ENCODE measurements at regions not wholly inside any gene's neighbourhood (a gene's known extent, or its start where the extent isn't known, plus 50 kb on each side); places are given as distances from the start of the nearest gene placed in this dataset.

DNA sequence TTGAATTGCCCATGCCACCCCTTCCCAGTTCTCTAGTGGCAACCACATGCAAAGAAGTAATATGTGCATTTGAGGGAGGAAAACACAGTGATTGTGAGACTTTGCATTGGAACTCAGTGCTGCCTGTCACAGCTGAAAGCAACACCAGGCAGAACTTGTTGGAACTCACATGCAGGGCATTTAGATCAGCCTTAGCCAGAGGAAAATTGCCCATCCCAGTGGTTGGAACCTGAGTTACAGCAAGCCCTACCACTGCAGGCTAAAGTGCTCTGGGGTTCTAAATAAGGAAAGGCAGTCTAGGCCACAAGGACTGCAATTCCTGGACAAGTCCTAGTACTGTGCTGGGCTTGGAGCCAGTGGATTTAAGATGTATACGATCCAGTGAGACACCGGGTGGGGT, 245.3 kb upstream of the UFL1 start:
- no peaks in the 10 kb centered on the region for H3K9me3 ChIP-seq
- no peaks in the 10 kb centered on the region for H3K36me3 Mint-ChIP-seq
- no peak for ATAC-seq (replicated peaks in 1 of 4)
- no peaks in the 10 kb centered on the region for H3K4me1 Mint-ChIP-seq
- no peak overlapping the region for H3K27ac Mint-ChIP-seq
- H3K4me3 Mint-ChIP-seq = no peak overlapping the region
- no CpG with 5 or more reads among the region's 2 CpGs for WGBS (ENCODE audit: insufficient coverage)
- H3K9me3 Mint-ChIP-seq = peaks cover 0 to 11% (median 7%) of the 10 kb centered on the region in 3 donors
- CTCF ChIA-PET = no interaction called here
- no peaks in the 10 kb centered on the region for H3K4me1 ChIP-seq (ENCODE audit: control insufficient read depth in 1 of 2, extremely low read depth in 1 of 2, insufficient read depth in 2 of 2, low read length in 2 of 2)
- no peaks in the 10 kb centered on the region for H3K36me3 ChIP-seq (ENCODE audit: control insufficient read depth in 2 of 2, extremely low read depth in 1 of 2, insufficient read depth in 1 of 2, low read length in 1 of 2)
- POLR2A ChIA-PET = no interaction called here
- DNase-seq = no peak
- H3K27me3 ChIP-seq (replicated peaks in 1 of 2; ENCODE audit: control insufficient read depth in 2 of 2, extremely low read depth in 1 of 2, insufficient read depth in 2 of 2, low read length in 1 of 2) = no peaks in the 10 kb centered on the region
- H3K27me3 Mint-ChIP-seq = peaks cover 5 to 9% of the 10 kb centered on the region in 2 donors
- H3K27ac ChIP-seq (ENCODE audit: low read length) = no peak overlapping the region
- H3K4me3 ChIP-seq (ENCODE audit: control insufficient read depth in 1 of 2, extremely low read depth in 1 of 2, low read length in 1 of 2) = no peak overlapping the region

DNA sequence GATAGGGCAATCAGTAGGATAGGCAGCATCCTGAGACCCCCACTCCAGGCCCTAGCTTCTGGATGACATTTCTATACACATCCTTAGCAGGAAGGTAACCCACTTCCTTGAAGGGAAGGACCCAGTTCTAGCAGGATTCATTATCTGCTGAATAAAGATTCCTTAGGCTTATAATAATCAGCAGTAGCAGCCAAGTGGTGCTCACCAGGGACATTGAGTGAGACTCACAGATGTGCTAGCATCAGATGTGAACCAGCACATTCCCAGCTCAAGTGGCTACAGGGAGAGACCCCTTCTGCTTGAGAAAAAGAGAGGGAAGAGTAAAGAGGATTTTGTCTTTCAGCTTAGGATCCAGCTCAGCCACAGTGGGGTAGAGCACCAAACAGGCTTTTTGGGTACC, 244.8 kb upstream of the UFL1 start:
- H3K4me3 Mint-ChIP-seq = no peak overlapping the region

DNA sequence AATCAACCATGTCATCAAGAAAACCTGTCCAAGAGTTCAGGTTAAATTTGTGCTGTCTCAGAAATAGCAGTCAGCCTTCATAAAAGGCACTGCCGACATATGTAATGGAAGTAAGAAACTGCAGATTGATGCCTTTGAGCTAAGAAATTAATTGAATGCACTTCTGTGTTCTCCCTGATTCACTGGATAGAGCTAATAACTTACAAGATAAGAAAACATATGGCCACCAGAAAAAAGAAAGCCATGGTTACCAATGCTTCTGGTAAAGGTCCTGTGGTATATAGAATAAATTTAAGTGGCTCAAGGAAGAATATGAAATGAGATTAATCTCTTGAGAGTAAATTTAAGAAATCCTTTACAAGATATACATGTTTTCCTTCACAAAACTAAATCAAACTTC, 242.5 kb upstream of the UFL1 start:
- Histone ChIP-seq H3K27me3 (replicated peaks in 1 of 2; ENCODE audit: control insufficient read depth in 2 of 2, extremely low read depth in 1 of 2, insufficient read depth in 2 of 2, low read length in 1 of 2) (no peaks in the 10 kb centered on the region), H3K27ac (ENCODE audit: low read length) (no peak overlapping the region), H3K36me3 (ENCODE audit: control insufficient read depth in 2 of 2, extremely low read depth in 1 of 2, insufficient read depth in 1 of 2, low read length in 1 of 2) (no peaks in the 10 kb centered on the region), H3K9me3 (no peaks in the 10 kb centered on the region), H3K4me3 (ENCODE audit: control insufficient read depth in 1 of 2, extremely low read depth in 1 of 2, low read length in 1 of 2) (no peak overlapping the region), H3K4me1 (ENCODE audit: control insufficient read depth in 1 of 2, extremely low read depth in 1 of 2, insufficient read depth in 2 of 2, low read length in 2 of 2) (no peaks in the 10 kb centered on the region)
- H3K4me3 Mint-ChIP-seq = no peak overlapping the region
- no CpG with 5 or more reads among the region's 1 CpG for WGBS (ENCODE audit: insufficient coverage)
- H3K4me1 Mint-ChIP-seq = no peaks in the 10 kb centered on the region
- POLR2A ChIA-PET = no interaction called here
- ATAC-seq (replicated peaks in 1 of 4) (no peak), DNase-seq (no peak)
- no peak overlapping the region for H3K27ac Mint-ChIP-seq
- no peaks in the 10 kb centered on the region for H3K36me3 Mint-ChIP-seq
- H3K27me3 Mint-ChIP-seq = peaks cover 3 to 9% of the 10 kb centered on the region in 2 donors
- CTCF ChIA-PET = interaction anchor here in 1 of 2 donors (0.7 kb wide), 1 partner anchor 11 kb away, joined by 3 read pairs; no protein-coding TSS in a partner anchor
- H3K9me3 Mint-ChIP-seq = no peaks in the 10 kb centered on the region

More for the DNA sequence above, 244.8 kb upstream of the UFL1 start:
- ChIA-PET POLR2A (no interaction called here), CTCF (no interaction called here)
- Histone ChIP-seq H3K9me3 (no peaks in the 10 kb centered on the region), H3K4me1 (ENCODE audit: control insufficient read depth in 1 of 2, extremely low read depth in 1 of 2, insufficient read depth in 2 of 2, low read length in 2 of 2) (no peaks in the 10 kb centered on the region), H3K27ac (ENCODE audit: low read length) (no peak overlapping the region), H3K4me3 (ENCODE audit: control insufficient read depth in 1 of 2, extremely low read depth in 1 of 2, low read length in 1 of 2) (no peak overlapping the region), H3K36me3 (ENCODE audit: control insufficient read depth in 2 of 2, extremely low read depth in 1 of 2, insufficient read depth in 1 of 2, low read length in 1 of 2) (no peaks in the 10 kb centered on the region), H3K27me3 (replicated peaks in 1 of 2; ENCODE audit: control insufficient read depth in 2 of 2, extremely low read depth in 1 of 2, insufficient read depth in 2 of 2, low read length in 1 of 2) (no peaks in the 10 kb centered on the region)
- H3K27ac Mint-ChIP-seq = no peak overlapping the region
- ATAC-seq (replicated peaks in 1 of 4) (no peak), DNase-seq (no peak)
- H3K9me3 Mint-ChIP-seq = peaks cover 0 to 11% (median 7%) of the 10 kb centered on the region in 3 donors
- peaks cover 5 to 9% of the 10 kb centered on the region in 2 donors for H3K27me3 Mint-ChIP-seq
- no peaks in the 10 kb centered on the region for H3K36me3 Mint-ChIP-seq
- no peaks in the 10 kb centered on the region for H3K4me1 Mint-ChIP-seq

DNA sequence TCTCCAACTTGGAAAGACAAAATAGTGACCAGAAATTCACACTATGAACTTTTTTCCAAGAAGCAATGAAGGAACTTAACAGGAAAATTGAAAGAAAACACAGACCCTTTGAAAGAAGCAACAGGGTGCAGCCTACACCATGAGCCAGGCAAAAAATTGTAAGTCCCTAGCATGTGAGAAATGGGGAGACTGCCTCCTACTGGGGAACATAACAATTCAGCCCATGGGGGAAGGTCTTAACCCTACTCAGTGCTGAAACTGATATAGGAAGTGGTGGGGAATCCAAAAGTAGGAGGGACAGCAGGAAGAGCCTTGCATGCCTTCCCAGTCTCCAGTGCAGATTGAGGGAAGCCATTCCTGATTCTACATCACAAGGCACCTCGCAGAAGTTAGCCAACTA, 235.1 kb upstream of the UFL1 start:
- CTCF ChIA-PET = no interaction called here
- Histone ChIP-seq H3K4me1 (ENCODE audit: control insufficient read depth in 1 of 2, extremely low read depth in 1 of 2, insufficient read depth in 2 of 2, low read length in 2 of 2) (no peaks in the 10 kb centered on the region), H3K27me3 (replicated peaks in 1 of 2; ENCODE audit: control insufficient read depth in 2 of 2, extremely low read depth in 1 of 2, insufficient read depth in 2 of 2, low read length in 1 of 2) (peaks cover 0 to 7% of the 10 kb centered on the region in 2 experiments), H3K4me3 (ENCODE audit: control insufficient read depth in 1 of 2, extremely low read depth in 1 of 2, low read length in 1 of 2) (no peak overlapping the region), H3K9me3 (no peaks in the 10 kb centered on the region), H3K36me3 (ENCODE audit: control insufficient read depth in 2 of 2, extremely low read depth in 1 of 2, insufficient read depth in 1 of 2, low read length in 1 of 2) (no peaks in the 10 kb centered on the region), H3K27ac (ENCODE audit: low read length) (no peak overlapping the region)
- Mint-ChIP-seq H3K4me1 (no peaks in the 10 kb centered on the region), H3K36me3 (no peaks in the 10 kb centered on the region), H3K9me3 (peaks cover 0 to 2% (median 0%) of the 10 kb centered on the region in 3 donors), H3K27ac (no peak overlapping the region), H3K27me3 (peaks cover 10 to 12% of the 10 kb centered on the region in 2 donors), H3K4me3 (no peak overlapping the region)
- POLR2A ChIA-PET = no interaction called here
- no peak for ATAC-seq (replicated peaks in 1 of 4)
- DNase-seq = no peak
- no CpG with 5 or more reads among the region's 1 CpG for WGBS (ENCODE audit: insufficient coverage)

DNA sequence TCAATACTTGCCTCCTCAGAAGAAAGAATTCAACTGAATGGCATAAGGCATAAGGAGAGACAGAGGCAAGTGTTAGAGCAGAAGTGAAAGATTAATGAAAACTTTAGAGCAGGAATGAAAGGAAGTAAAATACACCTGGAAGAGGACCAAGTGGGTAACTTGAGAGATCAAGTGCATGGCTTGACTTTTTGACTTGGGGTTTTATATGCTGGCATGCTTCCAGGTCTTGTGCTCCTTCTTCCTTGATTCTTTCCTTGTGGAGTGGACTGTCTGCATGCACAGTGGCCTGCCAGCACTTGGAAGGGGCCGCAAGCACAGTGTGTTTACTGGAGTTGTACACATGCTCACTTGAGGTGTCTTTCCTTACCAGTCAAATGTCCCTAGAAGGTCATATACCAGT, 222.1 kb upstream of the UFL1 start:
- Histone ChIP-seq H3K9me3 (no peaks in the 10 kb centered on the region), H3K4me1 (ENCODE audit: control insufficient read depth in 1 of 2, extremely low read depth in 1 of 2, insufficient read depth in 2 of 2, low read length in 2 of 2) (no peaks in the 10 kb centered on the region), H3K27me3 (replicated peaks in 1 of 2; ENCODE audit: control insufficient read depth in 2 of 2, extremely low read depth in 1 of 2, insufficient read depth in 2 of 2, low read length in 1 of 2) (no peaks in the 10 kb centered on the region), H3K36me3 (ENCODE audit: control insufficient read depth in 2 of 2, extremely low read depth in 1 of 2, insufficient read depth in 1 of 2, low read length in 1 of 2) (no peaks in the 10 kb centered on the region), H3K27ac (ENCODE audit: low read length) (no peak overlapping the region), H3K4me3 (ENCODE audit: control insufficient read depth in 1 of 2, extremely low read depth in 1 of 2, low read length in 1 of 2) (no peak overlapping the region)
- no peaks in the 10 kb centered on the region for H3K27me3 Mint-ChIP-seq
- no peaks in the 10 kb centered on the region for H3K36me3 Mint-ChIP-seq
- no peak overlapping the region for H3K27ac Mint-ChIP-seq
- no peaks in the 10 kb centered on the region for H3K9me3 Mint-ChIP-seq
- ATAC-seq (replicated peaks in 1 of 4) = no peak
- no peak overlapping the region for H3K4me3 Mint-ChIP-seq
- WGBS (ENCODE audit: insufficient coverage) = no CpG with 5 or more reads among the region's 1 CpG
- H3K4me1 Mint-ChIP-seq = no peaks in the 10 kb centered on the region
- no peak for DNase-seq
- ChIA-PET POLR2A (no interaction called here), CTCF (no interaction called here)

DNA sequence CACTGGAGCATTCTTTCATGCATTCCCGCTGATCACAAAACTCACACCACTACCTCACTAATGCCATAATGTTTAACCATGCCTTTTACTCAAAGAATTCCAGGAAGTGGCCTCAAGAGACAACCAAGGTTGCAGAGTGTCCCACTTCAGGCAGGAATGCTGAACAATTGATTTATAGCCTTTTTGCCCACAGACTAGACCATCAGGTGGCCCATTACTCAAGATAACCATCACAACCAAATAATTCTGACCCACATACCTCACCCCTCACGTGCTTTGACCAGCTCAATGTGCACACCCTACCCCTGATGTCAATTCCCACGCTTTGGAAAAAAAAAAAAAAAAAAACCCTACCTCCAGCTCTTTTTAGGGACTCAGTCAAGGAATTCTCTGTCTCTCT, 220.6 kb upstream of the UFL1 start:
- CTCF ChIA-PET = no interaction called here

DNA sequence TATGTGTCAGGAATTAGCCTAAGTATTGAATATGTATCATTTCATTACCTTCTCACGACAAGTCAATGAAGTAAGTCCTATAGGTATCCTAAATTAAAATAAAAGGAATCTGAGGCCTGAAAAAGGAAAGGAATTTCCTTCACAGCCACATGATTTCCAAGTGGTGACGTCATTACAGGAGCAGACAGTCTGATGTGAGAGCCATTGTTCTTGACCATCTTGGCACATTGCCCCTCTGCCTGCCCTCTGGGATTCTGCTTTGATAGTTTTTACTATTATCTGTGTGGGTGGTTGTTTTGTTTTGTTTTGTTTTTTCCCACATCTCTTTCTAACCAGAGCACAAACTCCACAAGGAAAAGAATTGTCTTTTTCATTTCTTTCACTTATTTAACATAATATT, 219.8 kb upstream of the UFL1 start:
- WGBS (ENCODE audit: insufficient coverage) = no CpG with 5 or more reads among the region's 2 CpGs
- DNase-seq = no peak
- Histone ChIP-seq H3K27me3 (replicated peaks in 1 of 2; ENCODE audit: control insufficient read depth in 2 of 2, extremely low read depth in 1 of 2, insufficient read depth in 2 of 2, low read length in 1 of 2) (no peaks in the 10 kb centered on the region), H3K4me3 (ENCODE audit: control insufficient read depth in 1 of 2, extremely low read depth in 1 of 2, low read length in 1 of 2) (no peak overlapping the region), H3K4me1 (ENCODE audit: control insufficient read depth in 1 of 2, extremely low read depth in 1 of 2, insufficient read depth in 2 of 2, low read length in 2 of 2) (no peaks in the 10 kb centered on the region), H3K27ac (ENCODE audit: low read length) (no peak overlapping the region), H3K36me3 (ENCODE audit: control insufficient read depth in 2 of 2, extremely low read depth in 1 of 2, insufficient read depth in 1 of 2, low read length in 1 of 2) (no peaks in the 10 kb centered on the region), H3K9me3 (no peaks in the 10 kb centered on the region)
- H3K4me1 Mint-ChIP-seq = no peaks in the 10 kb centered on the region
- POLR2A ChIA-PET = no interaction called here
- H3K27ac Mint-ChIP-seq = no peak overlapping the region
- no peaks in the 10 kb centered on the region for H3K9me3 Mint-ChIP-seq
- CTCF ChIA-PET = no interaction called here
- H3K4me3 Mint-ChIP-seq = no peak overlapping the region
- H3K27me3 Mint-ChIP-seq = no peaks in the 10 kb centered on the region
- no peaks in the 10 kb centered on the region for H3K36me3 Mint-ChIP-seq
- no peak for ATAC-seq (replicated peaks in 1 of 4)

More for the DNA sequence above, 220.6 kb upstream of the UFL1 start:
- Histone ChIP-seq H3K27me3 (replicated peaks in 1 of 2; ENCODE audit: control insufficient read depth in 2 of 2, extremely low read depth in 1 of 2, insufficient read depth in 2 of 2, low read length in 1 of 2) (no peaks in the 10 kb centered on the region), H3K4me1 (ENCODE audit: control insufficient read depth in 1 of 2, extremely low read depth in 1 of 2, insufficient read depth in 2 of 2, low read length in 2 of 2) (no peaks in the 10 kb centered on the region), H3K36me3 (ENCODE audit: control insufficient read depth in 2 of 2, extremely low read depth in 1 of 2, insufficient read depth in 1 of 2, low read length in 1 of 2) (no peaks in the 10 kb centered on the region), H3K9me3 (no peaks in the 10 kb centered on the region), H3K27ac (ENCODE audit: low read length) (no peak overlapping the region), H3K4me3 (ENCODE audit: control insufficient read depth in 1 of 2, extremely low read depth in 1 of 2, low read length in 1 of 2) (no peak overlapping the region)
- ATAC-seq (replicated peaks in 1 of 4) (no peak), DNase-seq (no peak)
- Mint-ChIP-seq H3K9me3 (no peaks in the 10 kb centered on the region), H3K36me3 (no peaks in the 10 kb centered on the region), H3K4me3 (no peak overlapping the region), H3K4me1 (no peaks in the 10 kb centered on the region), H3K27ac (no peak overlapping the region), H3K27me3 (no peaks in the 10 kb centered on the region)
- POLR2A ChIA-PET = interaction anchor here in 1 of 2 donors (0.6 kb wide), 1 partner anchor 18 kb away, joined by 4 read pairs; no protein-coding TSS in a partner anchor
- WGBS (ENCODE audit: insufficient coverage) = 0% methylated on average over 2 of the region's 3 CpGs
